SU-DHL-6 (cell line): ENCODE measurements at regions not wholly inside any gene's neighbourhood (a gene's known extent, or its start where the extent isn't known, plus 50 kb on each side); places are given as distances from the start of the nearest gene placed in this dataset.

Source experiments
- H2AFZ ChIP-seq: fragments of 200-600 bp; sonication (generic); 2 replicates; pipeline ENCODE4 v1.6.1; 2014; ENCODE audit warnings: low read depth, mild to moderate bottlenecking, moderate library complexity, mixed read lengths, antibody characterized with exemption, low read length; ENCODE audit not compliant: severe bottlenecking
- H3F3A ChIP-seq: fragments of 200-600 bp; shearing (Covaris generic); 2 replicates; pipeline ENCODE4 v1.6.0; 2016; ENCODE audit warnings: antibody characterized with exemption, mild to moderate bottlenecking; ENCODE audit not compliant: insufficient read depth
- H3K27ac ChIP-seq: fragments of 200-600 bp; sonication (generic); 2 replicates; pipeline ENCODE4 v1.5.1; 2016; ENCODE audit warnings: low read depth, mild to moderate bottlenecking, low read length, moderate library complexity, mixed read lengths
- H3K27me3 ChIP-seq: fragments of 200-600 bp; sonication (generic), shearing (Covaris generic); 2 replicates; pipeline ENCODE4 v1.6.0; 2014; ENCODE audit warnings: mild to moderate bottlenecking, low read length
- H3K36me3 ChIP-seq: fragments of 200-600 bp; sonication (generic); 2 replicates; pipeline ENCODE4 v1.6.1; 2014; ENCODE audit warnings: mild to moderate bottlenecking, low read length, mixed read lengths
- H3K4me2 ChIP-seq: fragments of 300-600, 200-600 bp; shearing (Covaris generic), sonication (generic); 2 replicates; pipeline ENCODE4 v1.6.0; 2014; ENCODE audit warnings: low read length, low read depth, mild to moderate bottlenecking; ENCODE audit not compliant: poor library complexity, severe bottlenecking
- H3K4me3 ChIP-seq: fragments of 200-600 bp; sonication (generic); 2 replicates; pipeline ENCODE4 v1.5.1; 2014; ENCODE audit warnings: antibody characterized with exemption, low read length, mild to moderate bottlenecking, mixed read lengths; ENCODE audit not compliant: insufficient read depth, poor library complexity, severe bottlenecking
- H3K79me2 ChIP-seq: fragments of 200-600 bp; sonication (generic); 2 replicates; pipeline ENCODE4 v1.6.1; 2014; ENCODE audit warnings: mild to moderate bottlenecking, low read length, moderate library complexity; ENCODE audit not compliant: insufficient read depth
- H3K9ac ChIP-seq: fragments of 200-600 bp; sonication (generic); 2 replicates; pipeline ENCODE4 v1.7.0; 2014; ENCODE audit warnings: mild to moderate bottlenecking, low read length
- H3K9me2 ChIP-seq: fragments of 200-600 bp; sonication (generic); replicated peaks from 2 replicates; pipeline ENCODE4 v1.6.1; 2014; ENCODE audit warnings: low read length; ENCODE audit not compliant: insufficient read depth
- H3K9me3 ChIP-seq: fragments of 200-600 bp; sonication (generic); 2 replicates; pipeline ENCODE4 v1.6.1; 2014; ENCODE audit warnings: low read length, mixed read lengths; ENCODE audit not compliant: insufficient read depth
- H4K20me1 ChIP-seq: fragments of 200-600 bp; sonication (generic); 2 replicates; pipeline ENCODE4 v1.6.1; 2014; ENCODE audit warnings: low read depth, mild to moderate bottlenecking, antibody characterized with exemption, low read length, moderate library complexity, mixed read lengths
- EZH2phosphoT487 ChIP-seq: fragments of 200-600 bp; sonication (generic), shearing (Covaris generic); conservative IDR thresholded peaks from 2 replicates; pipeline ENCODE4 v1.6.1; 2018; ENCODE audit warnings: mild to moderate bottlenecking, antibody characterized with exemption, low read length, moderate library complexity, mixed read lengths
- TF ChIP-seq, protein P1 (sequence below): fragments of 200-600 bp; sonication (generic); IDR thresholded peaks from one replicate; pipeline ENCODE4 v1.5.1; 2017; ENCODE audit warnings: antibody characterized with exemption, mild to moderate bottlenecking, low read length, moderate library complexity; ENCODE audit not compliant: insufficient read depth, poor library complexity, severe bottlenecking

DNA sequence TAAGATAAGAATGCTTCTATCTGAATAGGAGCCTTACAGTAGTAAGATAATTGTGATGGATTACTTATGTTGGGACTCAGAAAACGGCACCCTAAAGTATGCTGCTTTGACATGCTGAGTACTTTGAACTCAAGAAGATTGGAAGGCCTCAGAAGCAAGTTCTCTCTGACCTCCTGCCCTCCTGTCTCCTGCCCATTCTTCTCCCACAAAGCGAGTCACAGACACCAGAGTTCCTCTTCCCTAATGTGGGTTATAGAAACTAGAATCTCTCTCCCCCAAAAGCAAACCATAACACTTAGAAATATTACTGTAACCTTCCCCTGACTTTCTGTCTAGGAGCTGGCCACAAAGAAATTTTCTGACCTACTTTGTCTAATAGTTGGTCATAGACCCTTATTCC is 76.5 kb downstream of the DDIT4L start:
- TF ChIP-seq, protein P1, sequence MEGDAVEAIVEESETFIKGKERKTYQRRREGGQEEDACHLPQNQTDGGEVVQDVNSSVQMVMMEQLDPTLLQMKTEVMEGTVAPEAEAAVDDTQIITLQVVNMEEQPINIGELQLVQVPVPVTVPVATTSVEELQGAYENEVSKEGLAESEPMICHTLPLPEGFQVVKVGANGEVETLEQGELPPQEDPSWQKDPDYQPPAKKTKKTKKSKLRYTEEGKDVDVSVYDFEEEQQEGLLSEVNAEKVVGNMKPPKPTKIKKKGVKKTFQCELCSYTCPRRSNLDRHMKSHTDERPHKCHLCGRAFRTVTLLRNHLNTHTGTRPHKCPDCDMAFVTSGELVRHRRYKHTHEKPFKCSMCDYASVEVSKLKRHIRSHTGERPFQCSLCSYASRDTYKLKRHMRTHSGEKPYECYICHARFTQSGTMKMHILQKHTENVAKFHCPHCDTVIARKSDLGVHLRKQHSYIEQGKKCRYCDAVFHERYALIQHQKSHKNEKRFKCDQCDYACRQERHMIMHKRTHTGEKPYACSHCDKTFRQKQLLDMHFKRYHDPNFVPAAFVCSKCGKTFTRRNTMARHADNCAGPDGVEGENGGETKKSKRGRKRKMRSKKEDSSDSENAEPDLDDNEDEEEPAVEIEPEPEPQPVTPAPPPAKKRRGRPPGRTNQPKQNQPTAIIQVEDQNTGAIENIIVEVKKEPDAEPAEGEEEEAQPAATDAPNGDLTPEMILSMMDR = no peak
- TF ChIP-seq EZH2phosphoT487 = no peak
- no peak overlapping the region for H3K4me3 ChIP-seq
- no peak overlapping the region for H2AFZ ChIP-seq
- no peaks in the 10 kb centered on the region for H4K20me1 ChIP-seq
- H3K9ac ChIP-seq = no peak overlapping the region
- H3K4me2 ChIP-seq = no peak overlapping the region
- H3F3A ChIP-seq = no peaks in the 10 kb centered on the region
- no peaks in the 10 kb centered on the region for H3K9me2 ChIP-seq
- no peaks in the 10 kb centered on the region for H3K9me3 ChIP-seq
- no peak overlapping the region for H3K27ac ChIP-seq
- no peaks in the 10 kb centered on the region for H3K27me3 ChIP-seq
- no peaks in the 10 kb centered on the region for H3K36me3 ChIP-seq
- no peaks in the 10 kb centered on the region for H3K79me2 ChIP-seq

DNA sequence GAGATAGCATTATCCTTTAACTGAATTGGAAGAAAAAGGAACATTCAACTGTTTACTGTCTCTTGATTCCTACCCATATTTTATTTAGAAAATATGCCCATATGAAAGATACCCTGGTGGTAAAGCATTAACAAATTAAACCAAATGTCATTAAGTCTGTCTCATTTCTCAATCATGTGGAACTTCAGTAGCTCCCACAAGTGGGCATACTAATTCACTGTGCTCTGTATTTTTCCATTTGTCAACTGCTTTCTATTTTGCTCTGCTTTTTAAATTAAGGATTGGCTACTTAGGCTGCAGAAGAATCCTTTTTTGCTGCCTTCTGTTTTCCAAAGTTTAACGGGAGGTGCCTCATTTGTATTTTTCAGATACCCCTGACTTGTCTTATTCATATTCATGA is 77.2 kb downstream of the DDIT4L start:
- no peaks in the 10 kb centered on the region for H3K79me2 ChIP-seq
- no peaks in the 10 kb centered on the region for H3K9me3 ChIP-seq
- no peaks in the 10 kb centered on the region for H4K20me1 ChIP-seq
- H3K36me3 ChIP-seq = no peaks in the 10 kb centered on the region
- TF ChIP-seq, protein P1 = no peak
- no peak for TF ChIP-seq EZH2phosphoT487
- H3K27me3 ChIP-seq = no peaks in the 10 kb centered on the region
- H3K9ac ChIP-seq = no peak overlapping the region
- H3K27ac ChIP-seq = no peak overlapping the region
- H2AFZ ChIP-seq = no peak overlapping the region
- no peaks in the 10 kb centered on the region for H3K9me2 ChIP-seq
- no peak overlapping the region for H3K4me2 ChIP-seq
- H3K4me3 ChIP-seq = no peak overlapping the region
- H3F3A ChIP-seq = no peaks in the 10 kb centered on the region

DNA sequence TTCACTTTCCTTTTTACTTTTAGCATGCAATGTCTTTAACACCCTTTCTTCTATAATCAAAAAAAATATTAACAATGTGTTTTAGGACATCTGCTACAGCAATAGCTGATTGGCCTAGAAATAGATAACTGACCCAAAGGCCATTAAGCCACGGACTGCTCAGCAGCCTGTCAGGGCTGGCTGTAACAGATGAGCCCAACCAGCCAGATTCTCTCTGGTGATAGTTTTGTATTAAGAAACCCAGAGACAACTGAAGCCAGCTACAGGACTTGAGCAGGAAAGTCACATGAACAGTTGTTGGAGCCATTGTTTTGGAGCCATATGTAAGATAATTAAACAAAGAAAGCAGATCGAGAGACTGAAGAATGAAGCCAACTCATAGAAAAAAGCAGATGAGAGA is 80.3 kb downstream of the DDIT4L start:
- no peaks in the 10 kb centered on the region for H3K9me2 ChIP-seq
- no peaks in the 10 kb centered on the region for H3K36me3 ChIP-seq
- H3K4me3 ChIP-seq = no peak overlapping the region
- TF ChIP-seq, protein P1 = no peak
- no peak for TF ChIP-seq EZH2phosphoT487
- no peak overlapping the region for H3K9ac ChIP-seq
- no peak overlapping the region for H2AFZ ChIP-seq
- no peak overlapping the region for H3K4me2 ChIP-seq
- no peaks in the 10 kb centered on the region for H3K9me3 ChIP-seq
- no peaks in the 10 kb centered on the region for H4K20me1 ChIP-seq
- no peak overlapping the region for H3K27ac ChIP-seq
- H3F3A ChIP-seq = no peaks in the 10 kb centered on the region
- H3K79me2 ChIP-seq = no peaks in the 10 kb centered on the region
- H3K27me3 ChIP-seq = no peaks in the 10 kb centered on the region

DNA sequence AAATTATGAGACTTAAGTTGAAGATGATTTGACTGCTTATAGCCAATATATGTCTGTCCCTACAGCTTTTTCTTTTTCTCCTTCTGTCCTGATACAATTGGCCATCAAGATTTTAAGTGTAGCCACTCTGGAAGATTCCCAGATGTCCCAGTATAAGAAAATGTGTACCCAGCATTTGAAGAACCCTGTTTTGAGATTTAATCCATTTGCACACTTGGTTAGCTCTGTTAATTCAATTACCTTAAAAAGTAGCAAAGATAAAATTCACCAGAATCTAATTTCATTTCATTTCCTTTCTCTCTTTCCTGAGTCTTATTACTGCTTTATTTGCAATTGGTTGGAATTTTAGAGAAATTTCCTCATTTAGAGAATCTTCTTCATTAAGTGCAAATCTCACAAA is 81.4 kb downstream of the DDIT4L start:
- no peaks in the 10 kb centered on the region for H3K79me2 ChIP-seq
- H3K36me3 ChIP-seq = no peaks in the 10 kb centered on the region
- H3K4me2 ChIP-seq = no peak overlapping the region
- no peak for TF ChIP-seq EZH2phosphoT487
- TF ChIP-seq, protein P1 = no peak
- no peak overlapping the region for H3K27ac ChIP-seq
- H4K20me1 ChIP-seq = no peaks in the 10 kb centered on the region
- no peaks in the 10 kb centered on the region for H3K27me3 ChIP-seq
- no peak overlapping the region for H3K9ac ChIP-seq
- no peaks in the 10 kb centered on the region for H3F3A ChIP-seq
- no peaks in the 10 kb centered on the region for H3K9me2 ChIP-seq
- H2AFZ ChIP-seq = no peak overlapping the region
- H3K4me3 ChIP-seq = no peak overlapping the region
- H3K9me3 ChIP-seq = no peaks in the 10 kb centered on the region
